Liver (tissue), 8 donors: ENCODE measurements at regions not wholly inside any gene's neighbourhood (a gene's known extent, or its start where the extent isn't known, plus 50 kb on each side); places are given as distances from the start of the nearest gene placed in this dataset.

Experiments used
- DNase-seq: peaks from one replicate; pipeline ENCODE4 v3.0.0-alpha.2; 2017; ENCODE audit warnings: low spot score
- H3K27ac ChIP-seq, 2 donors: one replicate each; pipeline ENCODE4 v1.7.0; 2013; ENCODE audit warnings: inconsistent platforms in 2 of 2, low read length in 2 of 2, control low read depth in 1 of 2, low read depth in 1 of 2, mild to moderate bottlenecking in 1 of 2
- H3K27me3 ChIP-seq, 4 donors: one replicate each; pipeline versions ENCODE4 v1.6.1 to v1.7.0; 2013; ENCODE audit warnings: low read length in 3 of 4, inconsistent platforms in 1 of 4, mild to moderate bottlenecking in 1 of 4, moderate library complexity in 1 of 4; ENCODE audit not compliant: control insufficient read depth in 4 of 4, insufficient read depth in 4 of 4
- H3K36me3 ChIP-seq, 4 donors: one replicate each; pipeline versions ENCODE4 v1.6.1 to v1.7.0; 2013; ENCODE audit warnings: low read length in 3 of 4, mild to moderate bottlenecking in 3 of 4, low read depth in 1 of 4, moderate library complexity in 1 of 4; ENCODE audit not compliant: control insufficient read depth in 4 of 4, insufficient read depth in 3 of 4
- H3K4me1 ChIP-seq, 4 donors: one replicate each; pipeline versions ENCODE4 v1.6.1 to v1.7.0; 2013; ENCODE audit warnings: low read length in 3 of 4, mild to moderate bottlenecking in 3 of 4, moderate library complexity in 1 of 4; ENCODE audit not compliant: control insufficient read depth in 4 of 4, insufficient read depth in 4 of 4
- H3K4me3 ChIP-seq, 3 donors: one replicate each; pipeline versions ENCODE4 v1.6.1 to v1.7.0; 2013; ENCODE audit warnings: low read length in 3 of 3, control low read depth in 1 of 3, low read depth in 1 of 3, mild to moderate bottlenecking in 1 of 3
- H3K9ac ChIP-seq, 2 donors: one replicate each; pipeline ENCODE4 v1.7.0; 2013; ENCODE audit warnings: low read length in 2 of 2, mild to moderate bottlenecking in 2 of 2, moderate library complexity in 2 of 2, control low read depth in 1 of 2, low read depth in 1 of 2
- H3K9me3 ChIP-seq, 4 donors: one replicate each; pipeline versions ENCODE4 v1.6.1 to v1.7.0; 2013; ENCODE audit warnings: low read length in 3 of 4; ENCODE audit not compliant: control insufficient read depth in 4 of 4
- EGR1 ChIP-seq, 2 donors: IDR thresholded peaks; 2 replicates each; pipeline ENCODE4 v1.6.1; 2016 to 2018; ENCODE audit warnings: antibody characterized with exemption in 2 of 2, low read depth in 2 of 2
- FOXA1 ChIP-seq: IDR thresholded peaks from 2 replicates; pipeline ENCODE4 v1.6.1; 2016; ENCODE audit warnings: antibody characterized with exemption
- FOXA2 ChIP-seq: IDR thresholded peaks from 2 replicates; pipeline ENCODE4 v1.6.1; 2016; ENCODE audit warnings: antibody characterized with exemption
- GABPA ChIP-seq, 2 donors: IDR thresholded peaks in 1 of 2; conservative IDR thresholded peaks in 1 of 2; 2 replicates each; pipeline ENCODE4 v1.6.1; 2016; ENCODE audit warnings: antibody characterized with exemption in 2 of 2, mild to moderate bottlenecking in 1 of 2, moderate library complexity in 1 of 2
- JUND ChIP-seq, 2 donors: IDR thresholded peaks; 2 replicates each; pipeline ENCODE4 v1.6.1; 2016; ENCODE audit warnings: antibody characterized with exemption in 2 of 2
- NR2F2 ChIP-seq: IDR thresholded peaks from 2 replicates; pipeline ENCODE4 v1.6.1; 2016; ENCODE audit warnings: antibody characterized with exemption
- RAD21 ChIP-seq, 2 donors: IDR thresholded peaks; 2 replicates each; pipeline ENCODE4 v1.6.1; 2016; ENCODE audit warnings: antibody characterized with exemption in 2 of 2, mild to moderate bottlenecking in 2 of 2
- RXRA ChIP-seq, 2 donors: IDR thresholded peaks; 2 replicates each; pipeline ENCODE4 v1.6.1; 2017 to 2018; ENCODE audit warnings: antibody characterized with exemption in 2 of 2, mild to moderate bottlenecking in 1 of 2
- SP1 ChIP-seq: IDR thresholded peaks from 2 replicates; pipeline ENCODE4 v1.6.1; 2018; ENCODE audit warnings: antibody characterized with exemption, mild to moderate bottlenecking
- TAF1 ChIP-seq: conservative IDR thresholded peaks from 2 replicates; pipeline ENCODE4 v1.6.1; 2016; ENCODE audit warnings: antibody characterized with exemption, mild to moderate bottlenecking
- WGBS: extraction: QIAGEN DNeasy Blood & Tissue Kit; methylation state at CpG from one replicate; pipeline ENCODE4 v1.1.7; 2013; 5-methylcytosine and 5-hydroxymethylcytosine counted together
- TF ChIP-seq, protein P1 (sequence below): fragments of 150-350 bp; IDR thresholded peaks from 2 replicates; pipeline ENCODE4 v1.5.1; 2017; ENCODE audit warnings: improper control_type of control experiment, low read depth, low read length; ENCODE audit not compliant: missing input control
- TF ChIP-seq, protein P2 (sequence below): IDR thresholded peaks from 2 replicates; pipeline ENCODE4 v1.6.1; 2016; ENCODE audit warnings: antibody characterized with exemption
- TF ChIP-seq, protein P3 (sequence below): IDR thresholded peaks from 2 replicates; pipeline ENCODE4 v1.6.1; 2016; ENCODE audit warnings: antibody characterized with exemption
- TF ChIP-seq, protein P4 (sequence below): IDR thresholded peaks from 2 replicates; pipeline ENCODE4 v1.6.1; 2016; ENCODE audit warnings: antibody characterized with exemption, mild to moderate bottlenecking
- donor health status: healthy.
- donor health status: healthy.
- donor health status: healthy.
- donor health status: healthy.
- donor health status: healthy.

DNA sequence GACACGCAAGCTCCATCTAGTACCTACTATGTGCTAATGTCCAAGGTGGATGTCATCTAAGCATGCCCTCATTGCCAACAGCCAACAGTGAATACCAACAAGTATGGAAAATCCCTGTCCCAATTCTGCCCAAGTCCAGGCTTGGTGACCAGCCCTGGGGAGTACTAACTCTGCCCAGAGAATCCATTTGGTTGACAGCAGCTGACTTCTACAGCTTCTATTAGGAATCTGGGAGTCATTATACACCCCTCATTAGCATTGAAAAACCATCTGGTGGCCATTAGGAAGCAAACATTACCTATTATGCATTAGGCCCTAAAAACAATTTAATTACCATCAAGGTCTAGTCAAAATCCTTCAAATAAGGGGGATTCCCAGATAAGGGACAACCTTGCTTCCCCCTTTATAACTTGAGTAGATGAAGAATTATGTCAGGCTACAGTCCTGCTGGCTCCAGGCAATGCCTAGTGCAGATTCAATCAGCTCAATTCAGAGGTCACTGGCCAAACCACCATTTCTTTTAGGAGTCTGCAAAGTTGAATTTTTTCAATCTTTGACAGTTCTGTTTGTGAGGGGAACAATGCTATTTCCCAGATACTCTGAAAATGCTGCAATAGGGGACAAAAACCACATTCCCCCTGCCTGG lies 228.0 kb upstream of the LDB2 start:
- H3K36me3 ChIP-seq: no peaks in the 10 kb centered on the region
- H3K9me3 ChIP-seq: no peaks in the 10 kb centered on the region
- no peak overlapping the region for H3K27ac ChIP-seq
- WGBS: 86% methylated on average over 1 of the region's 1 CpG
- H3K27me3 ChIP-seq: no peaks in the 10 kb centered on the region
- TF ChIP-seq FOXA1 (no peak), SP1 (no peak), NR2F2 (no peak)
- no peak overlapping the region for H3K9ac ChIP-seq
- no peak for DNase-seq
- H3K4me1 ChIP-seq: no peaks in the 10 kb centered on the region
- no peak overlapping the region for H3K4me3 ChIP-seq

DNA sequence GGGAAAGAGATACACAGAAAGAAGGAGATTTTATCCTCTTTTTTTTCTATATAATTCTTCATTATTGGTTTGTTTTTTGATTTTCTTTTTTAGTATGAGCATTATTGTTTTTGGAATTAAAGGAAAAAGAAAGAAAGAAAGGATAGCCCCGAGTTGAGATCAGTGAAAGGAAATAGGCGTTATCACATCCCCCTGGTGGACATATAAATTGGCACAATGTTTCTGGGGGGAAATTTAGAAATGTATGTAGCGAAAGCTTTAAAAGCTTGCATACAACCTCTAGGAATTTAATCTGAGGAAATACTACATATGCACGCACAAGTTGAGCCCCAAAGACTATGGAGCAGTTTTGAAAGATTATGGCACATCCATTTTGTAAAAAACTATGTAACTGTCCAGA lies 226.3 kb upstream of the LDB2 start:
- WGBS: 79% methylated on average over 4 of the region's 4 CpGs

More for the DNA sequence above, 226.3 kb upstream of the LDB2 start:
- no peak overlapping the region for H3K9ac ChIP-seq
- no peak overlapping the region for H3K27ac ChIP-seq
- no peaks in the 10 kb centered on the region for H3K4me1 ChIP-seq
- no peak overlapping the region for H3K4me3 ChIP-seq
- no peak for TF ChIP-seq RAD21 (IDR thresholded peaks at IDR 0.05)
- TF ChIP-seq RXRA (IDR thresholded peaks at IDR 0.05): no peak
- TF ChIP-seq, protein P1, sequence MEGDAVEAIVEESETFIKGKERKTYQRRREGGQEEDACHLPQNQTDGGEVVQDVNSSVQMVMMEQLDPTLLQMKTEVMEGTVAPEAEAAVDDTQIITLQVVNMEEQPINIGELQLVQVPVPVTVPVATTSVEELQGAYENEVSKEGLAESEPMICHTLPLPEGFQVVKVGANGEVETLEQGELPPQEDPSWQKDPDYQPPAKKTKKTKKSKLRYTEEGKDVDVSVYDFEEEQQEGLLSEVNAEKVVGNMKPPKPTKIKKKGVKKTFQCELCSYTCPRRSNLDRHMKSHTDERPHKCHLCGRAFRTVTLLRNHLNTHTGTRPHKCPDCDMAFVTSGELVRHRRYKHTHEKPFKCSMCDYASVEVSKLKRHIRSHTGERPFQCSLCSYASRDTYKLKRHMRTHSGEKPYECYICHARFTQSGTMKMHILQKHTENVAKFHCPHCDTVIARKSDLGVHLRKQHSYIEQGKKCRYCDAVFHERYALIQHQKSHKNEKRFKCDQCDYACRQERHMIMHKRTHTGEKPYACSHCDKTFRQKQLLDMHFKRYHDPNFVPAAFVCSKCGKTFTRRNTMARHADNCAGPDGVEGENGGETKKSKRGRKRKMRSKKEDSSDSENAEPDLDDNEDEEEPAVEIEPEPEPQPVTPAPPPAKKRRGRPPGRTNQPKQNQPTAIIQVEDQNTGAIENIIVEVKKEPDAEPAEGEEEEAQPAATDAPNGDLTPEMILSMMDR: no peak
- no peak for TF ChIP-seq TAF1
- no peak for TF ChIP-seq FOXA1
- TF ChIP-seq, protein P2, sequence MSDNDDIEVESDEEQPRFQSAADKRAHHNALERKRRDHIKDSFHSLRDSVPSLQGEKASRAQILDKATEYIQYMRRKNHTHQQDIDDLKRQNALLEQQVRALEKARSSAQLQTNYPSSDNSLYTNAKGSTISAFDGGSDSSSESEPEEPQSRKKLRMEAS: no peak
- TF ChIP-seq, protein P3, sequence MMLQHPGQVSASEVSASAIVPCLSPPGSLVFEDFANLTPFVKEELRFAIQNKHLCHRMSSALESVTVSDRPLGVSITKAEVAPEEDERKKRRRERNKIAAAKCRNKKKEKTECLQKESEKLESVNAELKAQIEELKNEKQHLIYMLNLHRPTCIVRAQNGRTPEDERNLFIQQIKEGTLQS: no peak
- TF ChIP-seq JUND (IDR thresholded peaks at IDR 0.05): no peak
- no peak for TF ChIP-seq FOXA2
- no peak for TF ChIP-seq EGR1 (IDR thresholded peaks at IDR 0.05; ENCODE audit: low read depth in 2 of 2)
- TF ChIP-seq GABPA (IDR thresholded peaks at IDR 0.05 in 1 of 2, conservative IDR thresholded peaks at IDR 0.05 in 1 of 2): no peak
- TF ChIP-seq, protein P4, sequence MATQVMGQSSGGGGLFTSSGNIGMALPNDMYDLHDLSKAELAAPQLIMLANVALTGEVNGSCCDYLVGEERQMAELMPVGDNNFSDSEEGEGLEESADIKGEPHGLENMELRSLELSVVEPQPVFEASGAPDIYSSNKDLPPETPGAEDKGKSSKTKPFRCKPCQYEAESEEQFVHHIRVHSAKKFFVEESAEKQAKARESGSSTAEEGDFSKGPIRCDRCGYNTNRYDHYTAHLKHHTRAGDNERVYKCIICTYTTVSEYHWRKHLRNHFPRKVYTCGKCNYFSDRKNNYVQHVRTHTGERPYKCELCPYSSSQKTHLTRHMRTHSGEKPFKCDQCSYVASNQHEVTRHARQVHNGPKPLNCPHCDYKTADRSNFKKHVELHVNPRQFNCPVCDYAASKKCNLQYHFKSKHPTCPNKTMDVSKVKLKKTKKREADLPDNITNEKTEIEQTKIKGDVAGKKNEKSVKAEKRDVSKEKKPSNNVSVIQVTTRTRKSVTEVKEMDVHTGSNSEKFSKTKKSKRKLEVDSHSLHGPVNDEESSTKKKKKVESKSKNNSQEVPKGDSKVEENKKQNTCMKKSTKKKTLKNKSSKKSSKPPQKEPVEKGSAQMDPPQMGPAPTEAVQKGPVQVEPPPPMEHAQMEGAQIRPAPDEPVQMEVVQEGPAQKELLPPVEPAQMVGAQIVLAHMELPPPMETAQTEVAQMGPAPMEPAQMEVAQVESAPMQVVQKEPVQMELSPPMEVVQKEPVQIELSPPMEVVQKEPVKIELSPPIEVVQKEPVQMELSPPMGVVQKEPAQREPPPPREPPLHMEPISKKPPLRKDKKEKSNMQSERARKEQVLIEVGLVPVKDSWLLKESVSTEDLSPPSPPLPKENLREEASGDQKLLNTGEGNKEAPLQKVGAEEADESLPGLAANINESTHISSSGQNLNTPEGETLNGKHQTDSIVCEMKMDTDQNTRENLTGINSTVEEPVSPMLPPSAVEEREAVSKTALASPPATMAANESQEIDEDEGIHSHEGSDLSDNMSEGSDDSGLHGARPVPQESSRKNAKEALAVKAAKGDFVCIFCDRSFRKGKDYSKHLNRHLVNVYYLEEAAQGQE: no peak
- no peak for TF ChIP-seq NR2F2
- H3K9me3 ChIP-seq: peaks cover 0 to 3% (median 0%) of the 10 kb centered on the region in 4 donors
- no peaks in the 10 kb centered on the region for H3K36me3 ChIP-seq
- DNase-seq: no peak
- H3K27me3 ChIP-seq: no peaks in the 10 kb centered on the region
